HG03354 (cell line): ENCODE measurements at regions not wholly inside any gene's neighbourhood (a gene's known extent, or its start where the extent isn't known, plus 50 kb on each side); places are given as distances from the start of the nearest gene placed in this dataset.

Source experiments
- ATAC-seq: cut with Tn5 transposase; IDR thresholded peaks from one replicate; pipeline ENCODE4 v1.9.1; 2021; ENCODE audit warnings: mild to moderate bottlenecking; ENCODE audit not compliant: unreplicated experiment, poor library complexity, severe bottlenecking

DNA sequence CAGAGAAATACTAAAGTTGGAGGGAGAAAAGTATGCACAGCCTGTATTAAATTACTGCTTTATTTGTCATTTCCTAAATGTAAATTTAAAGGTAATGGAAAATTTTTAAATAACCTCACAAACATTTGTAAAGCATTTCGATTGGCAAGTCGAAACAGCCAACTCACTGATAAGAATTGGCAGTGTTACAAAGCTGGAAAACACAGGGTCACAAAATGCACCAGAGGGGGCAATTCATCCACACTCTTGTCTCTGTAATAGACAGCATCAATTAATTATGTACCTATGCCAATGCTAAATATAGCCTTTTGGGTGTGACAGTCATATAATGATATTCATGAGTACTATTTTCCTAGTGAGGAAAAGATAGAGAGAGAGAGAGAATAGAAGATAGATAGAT is 140.6 kb upstream of the PRLR start:
- ATAC-seq: no peak

DNA sequence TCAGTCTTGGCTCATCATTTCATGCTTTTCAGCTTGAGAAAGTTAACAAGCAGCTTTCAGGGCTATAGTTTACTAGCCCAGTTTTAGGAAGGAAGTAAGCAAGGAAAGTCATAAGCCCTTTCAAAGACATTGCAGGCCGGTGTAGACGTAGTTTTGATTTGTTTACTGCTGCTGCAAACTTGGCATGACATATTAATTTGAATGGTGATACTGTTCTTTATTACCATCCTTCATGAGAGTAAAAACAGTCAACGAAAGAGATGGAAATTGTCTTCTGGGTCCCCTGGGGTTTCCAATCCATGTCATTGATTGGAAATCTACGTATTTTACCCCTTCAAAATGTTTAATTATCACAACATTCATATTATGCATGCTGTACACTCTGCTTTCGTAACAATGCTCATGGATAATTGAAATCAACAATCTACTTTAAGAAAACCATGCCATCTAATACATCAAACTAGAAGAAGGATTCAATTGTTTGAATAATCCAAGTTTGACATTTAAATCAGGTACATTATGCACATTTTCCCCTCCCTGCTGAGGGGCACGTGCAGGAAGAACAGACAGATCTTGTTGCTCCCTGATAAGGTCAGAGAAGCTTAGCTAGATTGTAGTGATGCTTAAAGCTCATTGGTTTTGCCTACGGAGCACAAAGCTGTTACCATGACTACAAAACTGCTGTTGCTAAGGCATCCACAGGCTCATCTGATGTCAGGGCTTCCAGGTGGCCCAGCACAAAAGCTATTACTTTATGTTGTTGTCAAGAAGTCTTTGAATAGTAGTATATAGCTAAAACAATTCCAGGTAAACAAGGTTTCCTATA is 139.9 kb upstream of the PRLR start:
- ATAC-seq: peak; percentile 57

DNA sequence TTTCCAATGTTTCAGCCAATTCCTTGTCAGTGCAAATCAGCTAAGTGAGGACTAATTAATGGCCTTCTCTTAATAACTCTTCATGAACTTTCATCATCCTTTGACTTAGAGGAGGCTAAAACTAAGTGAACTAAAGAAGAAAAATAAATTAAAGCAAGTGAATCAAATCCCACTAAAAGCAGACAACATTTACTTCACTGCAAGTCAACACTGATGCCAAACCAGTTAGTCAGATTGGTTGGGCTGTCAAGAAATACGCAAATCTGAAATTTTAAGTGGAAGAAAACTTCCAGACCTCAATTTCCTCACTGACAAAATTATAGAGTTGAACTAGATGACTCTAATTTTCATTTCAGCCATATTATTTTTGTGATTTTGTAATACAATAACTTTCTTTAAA is 137.2 kb upstream of the PRLR start:
- no peak for ATAC-seq

DNA sequence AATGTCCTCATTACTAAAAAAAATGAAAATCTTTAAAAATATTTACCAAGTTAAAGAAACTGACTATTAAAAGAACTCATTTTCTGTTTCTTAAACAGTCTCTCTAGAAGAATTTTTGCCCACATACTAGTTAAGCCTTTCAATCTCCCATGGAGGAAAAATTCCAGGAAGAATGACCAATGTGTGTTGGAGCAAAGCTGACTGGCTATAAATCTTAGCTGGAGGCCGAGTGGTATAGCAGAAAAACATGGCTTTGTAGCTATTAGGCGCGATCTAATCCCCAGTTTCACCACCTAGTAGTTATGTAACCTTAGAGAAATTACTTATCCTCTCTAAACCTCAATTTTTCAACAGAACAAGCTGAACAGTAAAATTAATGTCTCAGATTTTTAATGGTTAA is 135.5 kb upstream of the PRLR start:
- no peak for ATAC-seq

DNA sequence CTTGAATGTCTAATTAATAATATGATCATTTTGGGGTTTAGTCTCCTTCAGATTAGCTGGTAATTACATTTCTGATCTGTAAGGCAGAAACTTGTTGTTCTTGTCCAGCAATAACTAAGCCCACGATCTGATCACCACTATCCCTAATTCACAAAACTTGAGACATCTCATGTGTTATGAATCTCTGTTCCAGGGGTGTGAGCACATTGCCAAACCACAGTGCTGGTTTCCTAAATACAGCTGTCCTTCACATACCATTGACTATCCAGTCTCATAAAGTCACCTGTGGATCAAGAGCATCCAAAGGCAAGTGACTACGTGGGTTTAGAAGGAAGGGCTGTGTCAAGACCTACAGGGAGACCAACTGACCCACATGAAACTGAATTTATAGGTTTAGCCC is 134.1 kb upstream of the PRLR start:
- no peak for ATAC-seq

DNA sequence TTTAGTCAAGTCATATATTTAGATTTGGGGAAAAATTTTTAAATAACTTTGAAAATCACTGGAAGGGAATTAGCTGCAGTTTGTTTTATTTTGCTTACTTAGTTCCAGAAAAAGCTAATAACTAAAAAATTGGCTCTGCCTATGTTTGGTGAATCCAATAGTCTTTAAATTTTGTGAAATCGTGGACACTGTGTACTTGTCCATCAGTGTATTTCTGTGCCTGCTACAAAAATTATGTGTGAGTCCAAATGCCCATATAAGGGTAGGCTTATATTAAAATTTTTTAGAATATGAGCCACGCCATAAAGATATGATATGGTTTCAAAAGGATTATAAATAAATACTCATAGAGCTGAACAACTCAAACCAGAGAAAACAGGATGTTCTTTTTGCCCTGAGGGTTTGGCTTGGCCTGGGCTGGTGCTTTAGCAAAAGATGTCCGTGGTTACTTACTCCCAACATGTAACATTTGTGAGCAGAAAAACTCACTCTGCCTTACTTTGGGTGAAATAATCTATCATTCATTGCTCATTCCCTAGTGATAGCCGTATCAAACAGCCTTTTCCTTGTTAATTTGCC is 133.2 kb upstream of the PRLR start:
- no peak for ATAC-seq

DNA sequence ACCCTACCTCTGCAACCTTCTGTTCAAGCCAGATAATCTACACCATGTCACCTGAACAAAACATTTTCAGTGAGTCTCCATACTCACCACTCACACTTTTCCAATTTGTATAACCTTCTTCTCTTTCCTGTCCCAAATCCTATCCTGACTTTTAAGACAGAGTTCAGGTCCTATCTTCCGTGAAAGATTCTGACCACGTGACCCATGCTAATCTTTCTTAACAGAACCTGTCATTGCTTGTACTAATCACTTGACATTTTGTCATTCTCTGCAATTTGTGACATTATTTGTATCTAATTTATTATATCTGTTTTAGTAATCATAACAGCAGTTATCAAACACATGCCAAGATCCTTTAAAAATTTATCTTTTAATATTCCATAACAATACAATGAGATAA is 132.5 kb upstream of the PRLR start:
- no peak for ATAC-seq

DNA sequence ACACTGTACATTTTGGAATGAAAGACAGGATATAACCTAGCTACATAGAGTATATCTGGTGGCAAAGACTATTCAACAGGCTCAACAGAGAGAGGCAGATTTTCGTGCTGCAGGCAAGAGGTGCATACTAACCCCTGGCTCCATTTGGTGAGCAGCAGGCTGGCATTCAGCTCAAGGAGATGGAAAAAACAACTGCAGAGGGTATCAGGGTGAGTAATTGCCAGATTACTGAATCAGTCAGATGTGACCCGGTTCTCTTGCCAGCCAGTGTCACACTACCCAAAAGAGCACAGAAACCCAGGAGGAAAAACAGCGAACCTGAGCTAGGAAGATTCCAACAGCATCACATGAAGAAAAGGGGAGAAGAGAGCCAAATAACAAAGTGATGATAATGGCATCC is 130.4 kb upstream of the PRLR start:
- ATAC-seq: no peak

DNA sequence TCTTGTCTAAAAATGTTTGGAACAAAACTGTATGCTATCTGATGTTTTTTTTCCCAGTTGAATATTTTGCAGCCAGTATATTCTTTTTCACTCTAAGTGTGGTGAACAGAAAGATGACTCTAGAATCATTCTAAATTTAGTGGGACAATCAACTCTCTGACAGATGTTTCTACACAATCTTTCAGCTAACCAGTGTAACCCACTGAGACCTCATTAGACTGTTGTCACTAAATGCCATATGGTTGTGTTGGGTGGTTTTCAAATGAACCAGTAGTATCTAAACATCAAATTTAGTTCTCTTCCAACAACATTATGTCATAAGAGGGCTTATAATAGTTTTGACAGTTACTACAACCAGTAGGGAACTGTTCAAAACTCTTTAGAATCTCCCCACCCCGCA is 129.6 kb upstream of the PRLR start:
- ATAC-seq: no peak

DNA sequence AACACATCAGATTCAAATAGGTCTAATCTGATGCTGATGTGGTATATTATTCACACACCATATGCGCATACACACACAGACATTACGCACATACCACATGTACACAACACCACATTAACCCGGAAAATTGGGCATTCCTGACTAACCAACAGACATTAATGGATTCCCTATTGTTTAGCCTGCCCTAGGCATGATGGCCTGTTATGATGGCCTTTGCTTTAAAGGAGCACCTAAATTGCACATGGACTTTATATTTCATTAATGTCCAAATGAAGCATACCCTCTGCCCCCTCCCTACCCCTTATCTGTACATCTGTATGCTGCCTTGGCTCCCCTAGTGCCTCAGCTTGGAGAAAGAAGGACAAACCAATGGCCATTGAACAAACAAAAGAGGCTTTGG is 127.7 kb upstream of the PRLR start:
- ATAC-seq: no peak

DNA sequence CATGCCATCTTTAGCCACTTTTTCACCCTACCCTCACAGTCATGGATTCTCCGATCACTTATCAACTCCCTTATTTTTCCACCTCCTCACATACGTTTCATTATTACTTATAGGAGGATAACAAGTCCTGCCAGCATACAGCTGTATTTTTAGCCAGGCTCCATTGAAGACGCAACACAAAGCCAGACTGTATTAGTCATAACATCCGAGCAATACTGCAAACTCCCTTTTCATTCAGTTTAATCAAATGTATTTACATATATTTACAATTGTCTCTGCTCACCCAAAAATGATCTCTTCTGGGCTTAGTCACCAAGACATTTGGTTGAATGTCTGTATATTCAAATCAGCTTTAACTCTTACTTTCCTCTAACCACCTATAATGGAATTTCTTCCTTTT is 126.4 kb upstream of the PRLR start:
- ATAC-seq: no peak

DNA sequence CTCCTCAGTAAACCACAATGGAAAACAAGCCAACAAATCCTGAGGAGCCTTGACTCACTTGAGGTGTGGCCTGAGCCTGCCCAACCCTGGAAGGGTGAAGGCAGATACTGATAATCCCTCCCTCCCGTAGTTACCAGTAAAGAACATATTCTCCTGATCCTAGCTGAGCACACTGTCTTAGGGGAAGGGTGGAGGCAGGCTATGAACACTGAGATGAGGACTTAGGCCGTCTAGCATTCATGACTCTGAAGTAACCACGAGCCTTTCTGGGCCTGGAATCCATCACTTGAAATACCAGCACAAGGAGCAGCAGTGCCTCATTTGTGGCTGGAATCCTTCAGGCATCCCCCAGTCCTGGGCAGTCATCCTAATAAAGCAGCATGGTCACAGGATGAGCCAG is 124.5 kb upstream of the PRLR start:
- ATAC-seq: no peak

DNA sequence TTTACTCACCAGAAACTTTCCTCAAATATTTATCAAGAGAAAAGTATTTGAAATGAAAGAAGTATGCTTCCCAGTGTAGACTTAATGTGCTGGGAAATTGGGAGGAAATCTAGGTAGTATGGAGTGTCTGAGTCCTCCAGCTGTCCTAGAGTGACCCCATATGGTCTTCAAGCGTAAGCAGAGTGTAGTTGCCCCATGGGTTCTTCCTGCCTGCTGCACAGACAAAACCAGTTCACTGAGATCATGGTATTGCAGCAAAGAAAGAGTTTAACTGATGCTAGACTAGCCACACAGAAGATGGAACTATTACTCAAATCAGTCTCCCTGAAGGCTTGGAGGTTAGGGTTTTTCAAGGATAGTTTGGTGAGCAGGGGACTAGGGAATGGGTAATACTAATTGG is 114.9 kb upstream of the PRLR start:
- ATAC-seq: no peak

DNA sequence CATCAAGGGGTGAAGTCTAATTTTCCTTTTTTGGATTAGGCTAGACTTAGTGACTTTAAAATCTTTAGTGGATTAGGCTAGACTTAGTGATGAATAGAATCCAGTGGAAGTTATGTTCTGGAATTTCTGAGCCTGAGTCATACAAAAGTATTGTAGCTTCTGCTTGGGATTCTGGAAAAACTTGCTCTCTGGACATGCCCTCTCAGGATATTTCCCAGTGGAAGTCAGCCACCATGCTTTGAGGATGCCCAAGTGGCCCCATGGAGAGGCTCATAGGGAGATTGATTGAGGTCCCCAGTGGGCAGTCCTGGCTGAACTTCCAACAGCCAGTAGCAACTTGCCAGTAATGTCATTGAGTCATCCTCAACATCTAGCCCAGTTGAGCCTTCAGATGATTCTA is 112.4 kb upstream of the PRLR start:
- ATAC-seq: no peak

DNA sequence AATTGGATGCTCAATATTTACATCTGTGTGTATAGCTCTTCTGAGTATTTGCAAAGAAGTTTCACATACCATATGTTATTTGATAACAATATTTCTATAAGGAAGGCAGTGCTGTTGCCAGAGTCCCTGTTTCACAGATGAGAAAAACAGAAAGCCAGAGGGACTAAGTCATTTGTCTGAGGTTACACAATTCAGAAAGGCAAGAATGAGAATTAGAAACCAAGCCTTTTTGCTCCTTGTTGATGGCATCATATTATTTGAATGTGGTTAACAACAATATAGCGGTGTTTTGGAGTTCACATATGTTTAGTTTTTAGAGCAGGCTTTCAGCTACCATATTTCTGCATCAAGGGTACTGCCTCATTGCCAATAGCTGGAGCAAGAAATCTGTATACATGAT is 110.9 kb upstream of the PRLR start:
- no peak for ATAC-seq

DNA sequence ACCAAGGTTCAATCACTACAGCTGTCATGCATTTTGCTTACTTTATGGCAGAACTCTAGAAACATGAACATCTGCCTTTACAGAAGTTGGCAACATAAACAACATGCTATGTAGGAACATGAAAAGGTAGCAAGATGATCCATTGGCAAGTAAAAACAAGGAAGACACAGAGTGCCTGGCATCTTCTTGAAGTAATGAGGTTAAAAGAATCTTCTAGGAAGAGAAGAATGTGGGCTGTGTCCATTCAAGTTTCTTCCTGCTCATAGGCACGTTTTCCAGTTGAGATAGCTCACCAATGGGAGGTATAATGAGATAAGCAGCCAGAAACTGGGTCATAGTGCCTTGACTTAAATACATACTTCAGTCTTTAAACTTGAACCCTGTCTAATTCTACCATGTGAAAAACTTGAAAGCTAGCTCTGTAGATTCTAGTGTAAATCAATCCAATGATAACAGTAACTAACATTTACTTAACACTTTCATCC is 109.4 kb upstream of the PRLR start:
- ATAC-seq: no peak

DNA sequence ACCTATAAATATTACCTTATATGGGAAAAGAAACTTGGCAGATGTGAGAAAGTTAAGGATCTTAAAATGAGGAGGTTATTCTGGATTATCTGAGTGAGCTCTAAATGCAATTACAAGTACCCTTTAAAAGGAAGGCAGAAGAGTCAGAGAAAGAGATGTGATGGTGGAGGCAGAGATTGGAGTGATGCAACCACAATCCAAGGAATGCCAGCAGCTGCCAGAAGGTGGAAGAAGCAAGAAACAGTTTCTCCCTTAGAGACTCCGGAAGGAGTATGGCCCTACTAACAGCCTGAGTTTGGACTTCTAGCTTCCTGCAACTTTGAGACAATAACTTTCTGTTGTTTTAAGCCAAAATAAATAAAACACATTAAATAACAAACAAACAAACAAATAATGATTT is 108.7 kb upstream of the PRLR start:
- ATAC-seq: no peak

DNA sequence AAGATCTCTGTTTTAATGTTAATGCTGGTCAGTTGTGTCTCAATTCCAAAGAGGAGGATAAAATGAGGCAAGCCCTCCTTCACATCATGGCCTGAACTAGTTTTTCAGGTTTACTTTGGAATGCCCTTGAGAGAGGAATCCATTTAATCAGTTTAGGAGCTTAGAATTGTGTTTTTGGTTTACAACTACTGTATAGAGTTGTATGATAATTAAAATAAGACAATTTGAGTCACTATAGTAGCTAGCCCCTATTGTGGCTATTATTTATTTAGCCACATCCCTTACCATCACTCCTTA is 107.8 kb upstream of the PRLR start:
- no peak for ATAC-seq

DNA sequence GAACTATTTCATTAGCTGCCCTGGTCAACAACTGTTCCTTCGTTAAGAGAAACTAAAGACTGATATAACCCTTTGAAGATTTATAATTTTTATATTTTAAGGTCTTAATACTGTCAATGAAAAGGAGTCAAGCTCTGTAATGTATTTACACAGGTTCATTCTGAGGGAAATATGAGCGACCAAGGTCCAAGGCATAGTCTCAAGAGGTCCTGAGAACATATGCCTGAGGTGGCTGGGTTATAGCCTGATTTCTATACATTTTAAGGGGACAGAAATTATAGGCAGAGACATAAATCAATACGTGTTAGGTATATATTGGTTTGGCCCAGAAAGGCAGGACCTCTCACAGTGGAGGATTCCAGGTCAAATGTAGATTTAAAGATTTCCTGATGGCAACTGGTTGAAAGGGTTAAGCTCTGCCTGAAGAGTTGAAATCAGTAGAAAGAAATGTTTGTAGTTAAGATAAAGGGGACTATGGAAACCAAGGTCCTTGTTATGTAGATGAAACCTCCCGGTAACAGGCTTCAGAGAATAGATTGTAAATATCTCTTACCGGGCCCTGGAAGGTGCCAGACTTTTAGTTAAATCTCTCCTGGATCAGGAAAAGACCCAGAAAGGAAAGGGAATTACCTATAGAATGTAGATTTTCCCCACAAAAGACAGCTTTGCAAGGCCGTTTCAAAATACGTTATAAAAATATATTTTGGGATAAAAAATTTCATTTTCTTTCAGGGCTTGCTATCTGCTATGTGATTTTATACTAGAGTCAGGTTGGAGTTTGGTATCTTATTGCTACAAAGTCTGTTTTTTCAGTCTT is 107.3 kb upstream of the PRLR start:
- no peak for ATAC-seq

DNA sequence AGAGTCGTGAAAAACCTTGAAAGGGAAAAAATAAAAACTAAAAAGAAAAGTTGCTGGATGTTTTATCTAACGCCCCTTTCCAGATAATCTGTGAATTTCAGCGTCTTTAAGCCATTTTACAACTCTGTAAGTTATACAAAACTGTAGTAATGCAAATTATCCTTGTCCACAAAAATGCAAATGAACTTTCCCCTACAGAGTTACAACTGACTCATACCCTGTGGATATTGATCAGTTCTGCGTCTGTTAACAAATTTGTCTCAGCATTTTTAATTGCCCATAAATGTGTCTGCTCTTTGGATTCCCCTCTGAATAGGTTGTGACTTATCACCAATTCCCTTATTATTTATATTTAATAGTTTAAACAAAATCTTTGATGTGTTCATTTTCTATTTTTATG is 105.9 kb upstream of the PRLR start:
- no peak for ATAC-seq

DNA sequence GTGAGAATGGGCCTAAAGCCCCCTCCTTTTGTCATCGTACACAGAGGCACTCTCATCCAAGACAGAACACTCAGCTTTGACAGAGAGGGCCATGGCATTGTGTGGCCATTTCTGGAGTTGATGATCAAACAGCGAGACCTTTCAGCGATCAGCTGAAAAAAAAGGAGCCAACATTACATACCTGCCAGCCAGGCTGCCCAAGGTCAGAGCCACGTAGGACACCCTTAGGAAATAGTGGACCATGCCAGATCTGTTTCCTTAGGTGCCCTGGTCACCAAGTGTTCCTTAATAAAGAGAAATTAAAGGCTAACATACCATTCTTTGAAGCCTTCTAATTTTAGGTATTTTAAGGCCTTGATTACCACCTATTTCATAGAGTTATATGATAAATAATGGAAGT is 105.5 kb upstream of the PRLR start:
- no peak for ATAC-seq
